ENCODE measurements at regions not wholly inside any gene's neighbourhood (a gene's known extent, or its start where the extent isn't known, plus 50 kb on each side); places are given as distances from the start of the nearest gene placed in this dataset.

- TF ChIP-seq POLR2AphosphoS5 (IDR thresholded peaks at IDR 0.05; ENCODE audit: low read depth, low read length) (no peak), EZH2 (IDR thresholded peaks at IDR 0.05) (no peak), TCF7L2 (IDR thresholded peaks at IDR 0.05; ENCODE audit: borderline replicate concordance, extremely low read depth, insufficient read depth, insufficient read length) (no peak)
Observed at GRCh38 chr18:43875511-43875910, 598.2 kb upstream of the SYT4 start.

Measured in HCT116 (cell line).